Effector CD8-positive, alpha-beta T cell (primary cell): ENCODE measurements at regions not wholly inside any gene's neighbourhood (a gene's known extent, or its start where the extent isn't known, plus 50 kb on each side); places are given as distances from the start of the nearest gene placed in this dataset.

Experiments used
- DNase-seq: peaks from one replicate; lab custom pipeline; 2025; lab: John Stamatoyannopoulos, UW

DNA sequence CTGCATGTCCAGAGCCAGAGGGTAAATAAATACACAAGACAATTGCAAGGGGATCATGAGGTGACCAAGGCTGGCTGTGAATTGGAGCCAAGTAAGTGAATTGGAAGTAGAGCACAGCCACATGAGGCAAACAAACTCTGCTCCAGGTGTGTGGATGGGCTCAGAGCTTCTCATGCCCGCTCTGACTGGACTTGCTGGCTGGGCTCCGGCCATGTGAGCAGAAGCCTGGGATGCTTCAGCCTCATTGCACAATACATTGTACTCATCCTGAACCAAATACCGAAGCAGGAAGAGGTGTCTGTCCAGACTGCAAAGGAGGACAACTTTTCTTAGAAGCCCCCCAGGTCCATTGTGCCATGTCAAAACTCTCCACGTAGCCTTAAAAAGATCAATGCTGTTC, 193.0 kb downstream of the TTC8 start:
- no peak for DNase-seq

- no peak for DNase-seq
Observed at GRCh38 chr14:89022274-89022673, 197.8 kb downstream of the TTC8 start.

GRCh38 chr14:89024691-89025090, 200.2 kb downstream of the TTC8 start:
- DNase-seq, result no peak

- DNase-seq, result no peak
Observed at GRCh38 chr14:89025561-89026236, 201.2 kb downstream of the TTC8 start.

DNA sequence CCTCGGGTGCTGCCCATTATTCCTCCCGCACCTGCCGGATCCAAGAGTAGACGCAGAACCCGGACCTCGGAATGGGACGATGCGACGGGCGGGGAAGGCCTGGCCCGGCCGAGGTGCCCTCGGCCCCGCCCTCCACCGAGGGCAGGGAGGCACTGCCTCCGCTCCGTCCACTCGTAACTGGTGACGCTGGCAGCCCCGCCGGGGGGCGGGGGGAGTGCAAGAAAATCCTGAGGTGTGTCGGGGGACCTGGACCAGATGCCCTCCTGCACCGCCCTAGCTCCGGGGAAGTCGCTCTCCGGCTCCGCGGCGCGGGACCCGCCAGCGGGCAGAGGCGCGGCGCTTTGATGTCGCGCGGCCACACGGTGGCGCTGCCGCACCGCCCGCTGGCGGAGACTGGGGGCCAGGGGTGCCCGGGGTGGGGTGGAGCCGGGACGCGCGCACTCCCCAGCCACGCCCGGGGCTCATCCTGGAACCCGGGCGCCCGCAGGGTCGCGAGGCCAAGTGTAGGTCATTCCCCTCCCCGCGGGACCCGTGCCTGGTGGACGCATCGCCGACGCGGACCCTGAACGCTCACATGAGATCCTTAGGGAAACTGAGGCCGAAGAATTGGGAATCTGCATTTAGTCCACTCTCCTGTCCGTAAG, 202.8 kb downstream of the TTC8 start:
- DNase-seq, result peak; percentile 35

DNA sequence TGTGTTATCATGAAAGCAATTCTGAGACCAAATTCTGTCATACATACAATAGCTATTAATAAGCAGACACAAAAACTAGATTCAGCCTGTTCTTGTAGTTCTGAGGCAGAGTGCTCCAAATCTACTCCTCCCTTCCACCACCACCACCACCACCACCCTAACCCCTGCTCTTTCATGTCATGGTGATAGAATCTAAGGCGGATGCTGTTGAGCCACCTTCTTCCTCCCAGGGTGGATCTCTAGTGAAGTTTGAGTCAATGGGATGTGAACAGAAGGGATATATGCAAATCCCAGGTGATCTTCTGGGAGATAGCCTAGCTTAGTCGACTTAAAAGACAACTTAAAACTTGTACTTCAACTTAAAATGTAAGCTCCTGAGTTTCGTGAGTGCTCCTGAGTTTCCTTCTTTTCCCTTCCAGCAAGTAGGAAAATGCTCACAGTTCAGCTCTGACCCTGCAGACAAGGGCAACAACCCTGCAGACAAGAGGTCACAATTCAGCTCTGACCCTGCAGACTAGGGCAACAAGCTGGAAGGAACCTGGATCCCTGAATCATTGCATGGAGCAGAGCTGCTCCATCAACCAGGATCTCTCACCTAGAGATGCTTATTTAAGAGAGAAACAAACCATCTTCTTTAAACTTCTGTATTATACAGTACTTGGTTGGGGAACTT, 204.1 kb downstream of the TTC8 start:
- no peak for DNase-seq

- DNase-seq, result no peak
Observed at GRCh38 chr14:89029961-89030694, 205.7 kb downstream of the TTC8 start.

GRCh38 chr14:89030921-89031320, 206.5 kb downstream of the TTC8 start:
- no peak for DNase-seq

DNA sequence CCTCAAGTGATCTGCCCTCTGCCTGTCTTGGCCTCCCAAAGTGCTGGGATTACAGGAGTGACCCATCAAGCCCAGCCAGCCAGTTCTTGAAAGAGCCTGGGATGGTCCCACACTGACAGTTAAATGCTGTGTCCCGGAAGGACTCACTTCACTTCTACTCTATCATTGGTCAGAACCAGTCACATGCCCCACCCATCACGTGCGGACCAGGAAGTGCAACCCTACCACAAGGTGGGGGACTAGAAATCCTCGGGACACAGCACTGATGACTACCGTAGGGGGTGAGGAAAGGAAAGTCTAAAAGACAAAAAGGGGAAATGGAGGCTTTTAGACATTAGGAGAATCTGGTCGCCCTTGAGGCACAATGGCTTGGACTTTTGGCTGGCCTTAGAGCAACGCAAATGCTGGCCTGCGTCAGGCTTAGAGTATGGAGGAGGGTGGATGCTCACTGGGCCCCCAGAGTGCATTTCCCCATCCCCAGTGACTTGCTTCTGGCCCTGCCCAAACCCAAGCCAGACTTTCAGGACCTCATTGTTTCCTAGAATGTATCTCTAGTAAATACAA, 207.7 kb downstream of the TTC8 start:
- no peak for DNase-seq

DNA sequence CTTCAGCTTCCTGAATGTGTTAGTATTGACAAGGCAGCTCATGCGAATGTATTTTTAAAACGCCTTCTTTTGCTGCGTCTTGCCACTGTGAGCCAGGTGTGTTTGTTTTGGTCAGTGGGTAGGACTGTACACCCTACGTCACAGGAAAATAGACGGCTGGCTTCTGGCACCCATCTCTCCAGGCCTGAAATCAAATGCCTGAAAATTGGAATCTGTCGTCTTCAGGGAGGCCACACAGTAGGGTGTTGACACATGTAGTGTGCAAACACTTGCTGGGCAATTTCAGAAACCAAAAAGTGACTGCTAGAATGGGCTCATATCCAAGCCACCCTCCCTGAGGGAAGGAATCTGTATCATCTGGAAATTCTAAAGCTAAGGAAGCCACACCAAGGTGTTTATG, 209.3 kb downstream of the TTC8 start:
- DNase-seq, result no peak

DNA sequence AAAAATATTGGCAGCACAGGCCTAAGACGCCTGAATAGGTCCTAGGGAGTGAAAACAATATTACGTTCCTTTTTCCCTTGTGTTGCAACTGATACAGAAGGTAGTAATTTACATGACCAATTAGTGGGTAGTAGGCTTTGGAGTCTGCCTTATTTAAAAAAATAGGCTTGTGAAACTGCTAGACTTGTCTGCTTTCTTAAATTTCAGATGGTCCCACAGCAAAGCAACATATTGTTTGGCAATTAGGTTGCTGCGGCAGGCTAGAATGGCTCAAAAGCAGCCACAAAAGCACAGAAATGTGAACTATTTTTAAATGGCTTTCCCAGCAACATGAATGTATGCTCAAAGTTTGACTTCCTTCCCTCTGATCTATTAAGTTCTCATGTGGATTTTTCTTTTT, 211.9 kb downstream of the TTC8 start:
- no peak for DNase-seq

DNA sequence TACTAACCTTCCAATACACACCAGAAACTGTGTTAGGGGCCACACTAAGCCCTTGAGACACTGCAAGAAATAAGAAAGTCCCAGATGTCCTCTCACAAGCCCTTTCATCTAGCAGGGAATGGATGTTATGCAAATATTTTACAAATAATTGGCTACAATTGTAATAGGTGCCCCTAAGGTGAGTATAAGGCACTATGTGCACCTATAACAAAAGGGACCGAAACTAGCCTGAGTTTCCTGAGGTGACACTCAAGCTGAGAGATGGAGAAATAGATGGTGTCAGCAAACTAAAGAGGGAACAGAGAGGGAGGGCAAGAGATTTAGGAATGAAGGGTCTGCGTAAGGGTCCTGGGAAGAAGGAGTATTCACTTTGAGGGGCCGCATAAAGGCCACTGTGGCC, 212.6 kb downstream of the TTC8 start:
- no peak for DNase-seq

- no peak for DNase-seq
Observed at GRCh38 chr14:89040080-89040459, 215.6 kb downstream of the TTC8 start.

DNA sequence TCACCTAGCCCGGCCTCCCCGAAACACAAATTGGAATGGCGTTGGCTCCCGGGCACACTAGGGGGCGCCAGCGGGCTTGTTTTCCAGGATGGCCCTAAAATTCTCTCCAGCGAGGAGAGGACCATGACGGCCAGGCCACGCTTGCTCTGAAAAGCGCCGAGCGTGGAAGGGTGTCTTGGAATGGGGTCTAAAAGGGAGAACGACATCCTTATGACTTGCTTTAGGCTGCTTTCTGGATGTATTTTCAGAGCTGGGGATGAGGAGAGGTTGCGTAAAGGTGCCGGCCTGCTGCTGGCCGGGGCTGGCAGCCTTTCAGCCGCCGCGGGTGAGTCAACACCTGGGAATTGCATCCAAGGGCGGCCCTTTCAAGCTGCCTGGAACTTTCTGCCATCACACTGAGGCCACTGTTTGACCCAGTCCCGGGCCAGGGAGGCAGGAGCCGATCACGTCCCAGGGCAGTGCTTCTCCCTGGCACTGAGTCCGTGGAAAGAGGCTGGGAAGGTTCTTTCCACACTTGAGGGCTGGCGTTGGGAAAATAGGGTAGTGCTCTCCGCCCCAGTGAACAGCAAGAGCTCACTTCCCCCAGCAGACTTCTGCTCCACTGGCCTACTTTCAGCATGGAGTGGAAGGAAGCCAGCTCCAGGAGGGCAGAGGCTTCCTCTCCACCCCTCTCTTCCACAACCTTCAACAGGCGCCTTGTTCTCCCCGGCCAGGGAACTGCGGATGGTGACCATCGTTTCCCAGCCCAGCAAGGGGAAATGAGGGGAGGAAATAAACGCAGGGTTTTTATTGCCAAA, 216.2 kb downstream of the TTC8 start:
- peak; percentile 70 for DNase-seq

GRCh38 chr14:89041257-89041582, 216.8 kb downstream of the TTC8 start:
- no peak for DNase-seq

DNA sequence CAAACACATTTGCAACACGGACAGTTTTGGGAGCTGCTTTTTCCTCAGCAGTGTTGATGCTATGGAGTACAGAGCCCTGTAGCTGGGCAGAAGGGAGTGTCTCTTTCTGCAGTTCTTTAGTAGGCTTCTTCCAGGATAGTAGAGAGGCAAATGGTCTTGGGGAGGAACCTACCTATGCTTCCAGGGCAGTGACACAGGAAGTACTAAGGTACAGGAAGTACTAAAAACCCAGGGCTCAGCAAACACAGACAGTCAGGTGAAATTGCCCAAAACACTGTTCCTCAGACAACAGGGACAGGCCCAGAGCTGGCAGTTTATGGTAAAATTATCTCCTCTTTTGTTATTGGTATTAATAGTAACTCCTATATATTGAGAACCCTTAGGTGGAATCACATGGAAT, 217.6 kb downstream of the TTC8 start:
- DNase-seq, result no peak

DNA sequence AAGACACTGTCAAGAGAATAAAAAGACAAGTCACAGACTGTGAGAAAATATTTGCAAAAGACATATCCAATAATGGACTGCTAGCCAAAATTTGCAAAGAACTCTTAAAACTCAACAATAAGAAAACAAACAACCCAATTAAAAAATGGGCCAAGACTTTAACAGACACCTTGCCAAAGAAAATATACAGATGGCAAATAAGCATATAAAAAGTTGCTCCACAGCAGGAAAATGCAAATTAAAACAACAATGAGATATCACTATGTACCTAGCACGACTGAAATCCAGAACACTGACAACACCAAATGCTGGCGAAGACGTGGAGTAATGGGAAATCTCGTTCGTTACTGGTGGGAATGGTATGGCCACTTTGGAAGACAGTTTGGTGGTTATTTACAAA, 228.9 kb downstream of the TTC8 start:
- DNase-seq, result no peak

GRCh38 chr14:89056394-89056793, 231.9 kb downstream of the TTC8 start:
- no peak for DNase-seq

GRCh38 chr14:89058697-89059096, 234.2 kb downstream of the TTC8 start:
- no peak for DNase-seq

- DNase-seq, result no peak
Observed at GRCh38 chr14:89060191-89060590, 235.7 kb downstream of the TTC8 start.

DNA sequence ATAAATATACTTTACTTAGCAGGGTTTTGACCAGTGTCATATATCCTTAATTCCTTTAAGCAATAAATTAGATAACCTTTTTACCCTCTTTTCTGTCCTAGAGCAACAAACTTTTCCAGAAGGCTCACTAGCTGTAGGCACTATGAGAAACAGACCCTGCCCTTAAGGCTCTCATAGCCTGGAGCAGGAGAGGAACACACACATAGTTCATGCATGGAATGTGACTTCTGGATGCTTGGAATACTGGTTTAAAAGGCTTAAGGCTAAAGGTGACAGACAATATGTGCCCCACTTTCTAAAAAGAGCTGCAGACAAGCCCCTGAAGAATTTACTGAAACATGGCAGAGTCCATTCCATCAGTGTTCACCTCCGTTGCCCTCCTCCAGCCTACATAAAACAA, 237.2 kb downstream of the TTC8 start:
- DNase-seq, result no peak

GRCh38 chr14:89065879-89066278, 241.4 kb downstream of the TTC8 start:
- DNase-seq, result no peak
